Stimulated activated memory B cell treated with anti-CD40 and anti-IgM and Interleukin-4, amounts not matched to agents 10 μg/mL and 1 μg/mL and 100 μg/mL, for 72 hours (primary cell): ENCODE measurements at regions not wholly inside any gene's neighbourhood (a gene's known extent, or its start where the extent isn't known, plus 50 kb on each side); places are given as distances from the start of the nearest gene placed in this dataset.

ENCODE experiments used
- ATAC-seq: fragments of 150-1000 bp; cut with Tn5 transposase; 2 replicates; pipeline ENCODE4 v1.10.0; 2021
- H3K27ac Mint-ChIP-seq: one replicate; pipeline ENCODE4 v1.8.0; 2022; ENCODE audit warnings: mild to moderate bottlenecking, mixed read lengths
- H3K27me3 Mint-ChIP-seq: one replicate; pipeline ENCODE4 v1.8.0; 2022; ENCODE audit warnings: mixed read lengths
- H3K36me3 Mint-ChIP-seq: one replicate; pipeline ENCODE4 v1.8.0; 2022; ENCODE audit warnings: mixed read lengths
- H3K4me1 Mint-ChIP-seq: one replicate; pipeline ENCODE4 v1.8.0; 2022; ENCODE audit warnings: mixed read lengths
- H3K4me3 Mint-ChIP-seq: one replicate; pipeline ENCODE4 v1.8.0; 2022; ENCODE audit warnings: mild to moderate bottlenecking, moderate library complexity, mixed read lengths
- H3K9me3 Mint-ChIP-seq: one replicate; pipeline ENCODE4 v1.8.0; 2022; ENCODE audit warnings: mixed read lengths

DNA sequence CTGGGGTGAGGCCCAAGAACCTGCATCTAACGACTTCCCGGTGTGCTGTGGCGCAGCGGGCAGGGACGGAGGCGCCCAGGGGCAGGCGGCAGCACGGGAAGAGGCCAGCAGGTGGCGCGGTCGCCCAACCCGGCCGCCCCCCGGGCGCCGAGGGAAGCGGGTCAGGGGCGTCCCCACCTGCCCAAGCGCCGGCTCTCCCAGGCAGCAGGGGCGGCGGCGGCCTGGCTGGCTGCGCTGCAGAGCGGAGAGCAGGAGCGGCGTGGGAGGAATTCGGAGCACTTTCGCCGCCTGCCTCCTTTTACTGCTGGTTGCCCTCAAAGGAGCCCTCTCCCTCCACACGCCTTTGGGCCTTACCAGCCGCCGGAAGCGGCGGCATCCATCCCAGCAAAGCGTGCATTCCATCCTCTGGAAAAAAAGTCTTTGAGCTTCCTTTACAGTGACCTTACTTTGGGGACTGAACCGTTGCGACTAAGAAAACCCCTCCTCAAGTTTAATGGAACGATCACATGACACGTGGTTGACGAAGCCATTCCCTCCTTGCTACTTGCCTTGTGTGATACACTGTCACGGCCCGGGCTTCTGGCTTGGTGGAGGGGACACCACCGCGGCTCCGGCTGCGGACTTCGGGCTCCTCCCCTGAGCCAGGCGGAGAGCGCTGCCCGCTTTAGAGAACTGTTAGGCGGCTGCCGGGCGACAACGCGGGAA is 106.8 kb upstream of the CLMP start:
- peaks cover 25% of the 10 kb centered on the region for H3K4me1 Mint-ChIP-seq
- peak overlapping the region; percentile 61 for H3K4me3 Mint-ChIP-seq
- ATAC-seq = peak; percentile 80
- peaks cover 17% of the 10 kb centered on the region for H3K27me3 Mint-ChIP-seq
- no peaks in the 10 kb centered on the region for H3K9me3 Mint-ChIP-seq
- H3K36me3 Mint-ChIP-seq = no peaks in the 10 kb centered on the region
- H3K27ac Mint-ChIP-seq = peak overlapping the region; percentile 45

DNA sequence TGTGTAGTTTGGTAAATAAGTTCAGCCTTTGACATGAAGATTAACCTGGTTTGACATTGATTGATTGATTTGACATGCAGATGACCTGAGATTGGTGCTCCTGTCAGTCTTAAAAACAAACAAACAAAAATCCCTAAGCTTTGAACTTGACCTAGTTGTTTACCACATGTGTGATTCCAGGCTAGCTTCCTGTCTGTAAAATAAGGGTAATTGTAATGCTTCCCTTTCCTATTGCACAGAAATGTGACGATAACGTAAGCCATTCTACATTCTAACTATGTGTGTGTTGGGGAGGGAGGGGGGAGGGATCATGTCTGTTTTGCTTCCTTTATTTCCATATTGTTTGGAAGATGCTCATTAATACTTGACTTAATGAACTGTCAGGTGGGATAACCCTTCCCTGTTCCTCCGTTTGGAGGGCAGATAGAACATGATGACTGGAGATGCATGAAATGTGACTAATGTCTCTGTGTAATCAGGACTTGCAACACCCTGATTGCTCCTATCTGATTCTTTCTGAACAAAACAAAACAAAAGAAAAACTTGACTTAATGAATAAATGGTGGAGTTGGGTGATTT is 106.1 kb upstream of the CLMP start:
- peaks cover 25% of the 10 kb centered on the region for H3K27me3 Mint-ChIP-seq
- peak overlapping the region; percentile 61 for H3K4me3 Mint-ChIP-seq
- no peaks in the 10 kb centered on the region for H3K36me3 Mint-ChIP-seq
- no peak overlapping the region for H3K27ac Mint-ChIP-seq
- H3K9me3 Mint-ChIP-seq = no peaks in the 10 kb centered on the region
- peaks cover 25% of the 10 kb centered on the region for H3K4me1 Mint-ChIP-seq
- ATAC-seq = no peak

DNA sequence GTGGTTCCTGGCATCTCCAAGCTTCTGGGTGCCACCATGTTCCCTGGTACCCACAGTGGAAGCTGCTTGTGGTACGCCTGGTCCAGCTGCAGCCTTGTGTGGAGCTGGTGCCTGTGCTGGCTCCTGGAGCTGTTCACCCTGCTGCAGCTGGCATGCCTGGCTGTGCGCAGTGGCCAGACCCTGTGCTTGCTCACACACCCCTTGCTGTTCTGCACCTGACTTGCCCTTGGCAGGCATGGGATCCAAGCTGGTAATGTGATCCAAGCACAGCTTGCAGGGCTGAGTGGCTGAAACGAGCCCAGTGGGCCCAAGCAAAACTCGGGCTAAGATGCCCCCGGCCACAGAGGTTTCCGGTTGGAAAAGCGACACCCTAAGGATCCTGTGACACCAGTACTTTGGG is 104.7 kb upstream of the CLMP start:
- no peak for ATAC-seq
- Mint-ChIP-seq H3K4me1 (peaks cover 25% of the 10 kb centered on the region), H3K9me3 (no peaks in the 10 kb centered on the region), H3K27ac (no peak overlapping the region), H3K36me3 (no peaks in the 10 kb centered on the region), H3K4me3 (no peak overlapping the region), H3K27me3 (peaks cover 36% of the 10 kb centered on the region)

DNA sequence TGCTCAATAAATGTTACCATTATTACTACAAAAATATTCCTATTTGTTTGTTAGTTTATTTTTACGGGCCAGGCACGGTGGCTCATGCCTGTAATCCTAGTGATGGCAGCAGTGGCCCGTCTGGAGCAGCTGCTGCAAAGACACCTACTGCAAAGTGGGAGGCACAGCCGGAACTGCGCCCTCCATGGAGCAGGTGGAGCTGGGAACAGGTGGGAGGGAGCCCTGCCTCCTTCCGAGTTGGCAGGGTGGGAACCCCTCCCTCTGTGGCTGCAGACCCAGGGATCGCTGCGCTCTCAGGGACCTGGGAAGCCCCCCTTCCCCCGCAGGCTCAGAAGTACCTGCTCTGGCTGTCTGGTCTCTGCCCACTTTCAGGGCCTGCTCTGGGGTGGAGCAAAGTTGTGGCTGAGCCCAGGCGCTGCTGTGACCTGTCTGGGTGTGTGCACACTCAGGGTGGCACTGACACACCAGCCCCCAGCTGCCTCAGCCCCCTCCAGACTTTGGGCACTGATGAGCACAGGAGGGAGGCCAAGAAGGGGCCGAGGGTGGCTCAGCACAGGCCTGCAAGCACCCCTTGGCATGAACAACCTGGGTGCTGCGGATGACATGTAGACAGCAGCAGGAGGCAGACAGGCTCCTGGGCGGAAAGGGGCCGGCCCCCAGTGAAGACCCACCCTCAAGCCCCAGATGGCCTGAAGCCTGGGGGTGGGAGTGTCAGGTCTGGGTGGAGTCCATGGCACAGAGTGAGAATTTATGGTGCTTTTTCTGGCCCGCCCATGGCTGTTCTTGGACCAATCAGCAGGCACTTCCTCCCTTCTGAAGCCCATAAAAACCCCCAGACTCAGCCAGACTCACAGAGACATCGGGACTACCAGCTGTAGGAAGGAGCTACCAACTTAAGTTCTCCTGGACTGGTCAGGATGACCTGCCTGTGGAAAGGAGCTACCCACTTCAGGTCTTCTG is 103.7 kb upstream of the CLMP start:
- H3K9me3 Mint-ChIP-seq = no peaks in the 10 kb centered on the region
- no peak overlapping the region for H3K27ac Mint-ChIP-seq
- H3K4me1 Mint-ChIP-seq = peaks cover 20% of the 10 kb centered on the region
- H3K4me3 Mint-ChIP-seq = no peak overlapping the region
- no peak for ATAC-seq
- no peaks in the 10 kb centered on the region for H3K36me3 Mint-ChIP-seq
- H3K27me3 Mint-ChIP-seq = peaks cover 36% of the 10 kb centered on the region

DNA sequence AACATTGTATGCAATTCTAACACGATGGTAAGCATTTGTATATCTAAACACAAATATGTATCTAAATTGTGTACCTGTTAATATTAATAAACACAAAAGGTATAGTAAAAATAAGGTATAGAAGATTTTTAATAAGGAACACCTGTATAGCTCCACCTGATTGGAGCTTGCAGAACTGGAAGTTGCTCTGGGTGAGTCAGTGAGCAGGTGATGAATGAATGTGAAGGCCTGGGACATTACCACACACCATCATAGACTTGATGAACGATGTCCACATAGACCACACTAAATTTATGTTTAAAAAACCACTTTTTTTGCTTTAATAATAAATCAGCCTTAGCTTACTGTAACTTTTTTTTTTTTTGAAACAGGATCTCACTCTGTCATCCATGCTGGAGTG is 97.6 kb upstream of the CLMP start:
- H3K27me3 Mint-ChIP-seq = peaks cover 28% of the 10 kb centered on the region
- no peak for ATAC-seq
- no peak overlapping the region for H3K4me3 Mint-ChIP-seq
- H3K27ac Mint-ChIP-seq = no peak overlapping the region
- H3K9me3 Mint-ChIP-seq = no peaks in the 10 kb centered on the region
- no peaks in the 10 kb centered on the region for H3K4me1 Mint-ChIP-seq
- no peaks in the 10 kb centered on the region for H3K36me3 Mint-ChIP-seq

DNA sequence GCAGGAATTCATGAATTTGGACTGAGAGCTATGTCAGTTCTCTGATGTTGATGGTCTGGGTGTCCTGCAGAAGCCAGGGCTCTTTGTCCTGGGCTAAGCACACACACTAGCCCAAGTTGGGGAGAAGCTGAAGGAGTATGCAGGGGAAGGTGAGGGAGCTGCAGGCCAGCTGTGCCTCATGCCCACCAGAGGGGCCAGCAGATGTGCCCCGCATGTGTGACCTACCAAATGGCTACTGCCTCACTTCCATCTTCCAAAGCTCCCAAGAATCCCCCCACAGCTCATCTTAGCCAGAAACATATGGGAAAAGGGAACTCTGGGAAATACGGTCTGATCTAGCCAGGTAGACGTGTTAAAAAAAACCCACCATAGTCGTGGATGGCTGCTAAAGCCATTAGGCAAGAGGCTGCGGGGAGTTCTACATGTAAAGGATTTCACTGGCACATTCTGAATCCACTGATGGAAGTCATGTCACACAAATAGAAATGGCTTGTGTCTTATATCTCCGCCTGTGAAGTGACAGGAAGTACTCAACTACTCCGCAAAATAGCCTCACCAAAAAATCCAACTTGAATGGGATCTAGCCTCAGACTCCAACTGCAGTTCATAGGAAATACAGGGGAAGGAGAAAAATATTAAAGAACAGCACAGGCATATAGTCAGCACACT is 96.3 kb upstream of the CLMP start:
- Mint-ChIP-seq H3K27me3 (peaks cover 22% of the 10 kb centered on the region), H3K27ac (no peak overlapping the region), H3K36me3 (no peaks in the 10 kb centered on the region), H3K4me1 (peaks cover 5% of the 10 kb centered on the region), H3K9me3 (no peaks in the 10 kb centered on the region), H3K4me3 (no peak overlapping the region)
- no peak for ATAC-seq

DNA sequence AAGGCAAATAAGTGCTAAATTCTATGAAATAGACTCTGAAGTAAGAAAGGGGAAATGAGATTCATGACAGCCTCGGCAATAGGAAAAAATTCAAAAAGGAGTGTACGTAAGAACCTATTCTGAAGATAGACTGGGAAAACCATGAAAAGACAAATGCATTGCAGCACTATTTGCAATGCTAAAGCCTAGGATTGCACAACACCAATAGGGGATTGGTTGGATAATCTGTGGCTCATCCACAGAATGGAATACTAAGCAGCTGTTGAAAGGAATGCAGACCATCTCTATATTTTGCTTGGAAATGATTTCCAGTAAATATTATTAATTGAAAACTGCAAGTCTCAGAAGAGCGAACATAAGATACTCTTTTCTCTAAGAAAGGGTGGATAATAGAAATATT is 91.7 kb upstream of the CLMP start:
- Mint-ChIP-seq H3K9me3 (peaks cover 3% of the 10 kb centered on the region), H3K27ac (no peak overlapping the region), H3K27me3 (peaks cover 26% of the 10 kb centered on the region), H3K4me3 (no peak overlapping the region), H3K4me1 (peaks cover 10% of the 10 kb centered on the region), H3K36me3 (no peaks in the 10 kb centered on the region)
- ATAC-seq = no peak

DNA sequence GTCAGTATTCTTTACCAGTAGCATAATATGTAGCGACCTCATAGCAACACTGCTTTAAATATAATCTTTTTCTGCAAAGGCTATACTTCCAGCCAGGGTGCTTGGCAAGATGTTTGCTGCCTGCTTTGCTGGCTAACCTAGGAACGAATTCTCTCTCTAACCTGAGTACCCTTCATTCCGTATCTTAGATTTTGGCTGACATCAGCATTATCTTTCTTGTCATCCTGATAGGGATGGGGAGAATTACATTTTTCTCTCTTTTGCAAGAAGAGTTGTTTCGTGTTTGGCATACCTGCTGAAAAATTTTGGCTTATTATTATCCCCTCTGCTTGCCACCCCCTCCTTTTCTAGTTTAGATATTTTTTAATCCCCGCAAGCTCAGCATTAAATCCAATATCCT is 91.2 kb upstream of the CLMP start:
- Mint-ChIP-seq H3K36me3 (no peaks in the 10 kb centered on the region), H3K4me3 (no peak overlapping the region), H3K27me3 (peaks cover 31% of the 10 kb centered on the region), H3K27ac (no peak overlapping the region), H3K4me1 (peaks cover 10% of the 10 kb centered on the region), H3K9me3 (peaks cover 3% of the 10 kb centered on the region)
- no peak for ATAC-seq

DNA sequence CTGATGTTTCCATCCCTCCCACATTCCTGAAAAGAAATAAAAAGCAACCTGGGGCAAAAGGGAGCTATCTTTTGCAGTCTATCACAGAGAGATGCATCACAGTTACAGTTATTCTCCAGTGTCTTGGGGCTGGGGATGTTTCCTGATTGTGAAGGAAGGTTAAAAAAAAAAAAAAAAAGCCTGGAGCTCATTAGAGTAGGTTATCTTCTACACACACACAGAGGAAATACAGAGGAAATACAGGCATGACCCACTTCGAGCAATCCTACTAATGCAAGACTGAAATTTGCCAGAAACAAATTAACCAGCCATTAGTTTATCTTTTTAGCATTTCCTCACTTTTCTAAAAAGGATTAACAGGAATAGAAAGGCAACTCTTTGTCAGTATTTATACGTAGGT is 89.4 kb upstream of the CLMP start:
- no peak overlapping the region for H3K4me3 Mint-ChIP-seq
- H3K27me3 Mint-ChIP-seq = peaks cover 39% of the 10 kb centered on the region
- H3K9me3 Mint-ChIP-seq = peaks cover 3% of the 10 kb centered on the region
- H3K4me1 Mint-ChIP-seq = peaks cover 10% of the 10 kb centered on the region
- H3K36me3 Mint-ChIP-seq = no peaks in the 10 kb centered on the region
- ATAC-seq = no peak
- no peak overlapping the region for H3K27ac Mint-ChIP-seq

DNA sequence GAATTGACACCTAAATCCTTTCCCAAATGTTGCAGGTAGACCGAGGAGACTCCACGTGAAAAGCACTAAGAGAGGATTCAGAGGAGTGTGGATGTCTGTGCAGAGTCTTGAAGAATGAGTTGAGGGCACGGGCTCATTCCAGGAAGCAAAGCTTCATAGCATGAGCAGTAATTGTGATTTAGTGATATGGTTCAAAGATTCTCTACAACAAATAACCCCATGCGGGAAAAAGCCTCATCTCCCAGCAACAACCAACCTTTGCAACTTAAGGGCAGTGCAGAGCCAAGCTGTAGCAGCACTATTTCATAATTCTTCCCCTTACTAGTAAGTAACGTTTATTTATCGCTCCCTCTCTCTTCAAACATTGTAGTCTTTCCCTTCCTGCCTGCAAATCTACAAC is 87.5 kb upstream of the CLMP start:
- Mint-ChIP-seq H3K27me3 (peaks cover 33% of the 10 kb centered on the region), H3K4me3 (no peak overlapping the region), H3K4me1 (peaks cover 10% of the 10 kb centered on the region), H3K36me3 (no peaks in the 10 kb centered on the region), H3K27ac (no peak overlapping the region), H3K9me3 (peaks cover 3% of the 10 kb centered on the region)
- ATAC-seq = no peak

DNA sequence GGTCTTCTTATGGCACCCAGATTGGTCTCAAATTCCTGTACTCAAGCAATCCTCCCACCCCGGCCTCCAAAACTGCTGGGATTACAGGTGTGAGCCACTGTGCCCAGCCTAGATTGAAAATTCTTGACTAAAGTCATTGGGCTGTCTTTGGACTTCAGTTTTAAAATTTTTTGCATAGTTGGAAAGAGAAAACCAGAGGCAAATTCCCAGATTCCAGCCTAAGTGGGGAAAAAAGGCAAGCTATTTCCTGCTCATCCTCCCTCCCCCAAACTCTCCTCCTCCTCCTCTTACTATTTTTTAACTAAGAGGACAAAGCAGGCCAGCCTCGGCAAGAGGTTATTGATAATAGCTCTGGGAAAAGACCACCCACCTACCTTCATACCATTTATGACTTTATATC is 78.6 kb upstream of the CLMP start:
- no peaks in the 10 kb centered on the region for H3K36me3 Mint-ChIP-seq
- H3K4me3 Mint-ChIP-seq = no peak overlapping the region
- no peaks in the 10 kb centered on the region for H3K27me3 Mint-ChIP-seq
- no peak overlapping the region for H3K27ac Mint-ChIP-seq
- no peaks in the 10 kb centered on the region for H3K4me1 Mint-ChIP-seq
- ATAC-seq = no peak
- H3K9me3 Mint-ChIP-seq = no peaks in the 10 kb centered on the region

DNA sequence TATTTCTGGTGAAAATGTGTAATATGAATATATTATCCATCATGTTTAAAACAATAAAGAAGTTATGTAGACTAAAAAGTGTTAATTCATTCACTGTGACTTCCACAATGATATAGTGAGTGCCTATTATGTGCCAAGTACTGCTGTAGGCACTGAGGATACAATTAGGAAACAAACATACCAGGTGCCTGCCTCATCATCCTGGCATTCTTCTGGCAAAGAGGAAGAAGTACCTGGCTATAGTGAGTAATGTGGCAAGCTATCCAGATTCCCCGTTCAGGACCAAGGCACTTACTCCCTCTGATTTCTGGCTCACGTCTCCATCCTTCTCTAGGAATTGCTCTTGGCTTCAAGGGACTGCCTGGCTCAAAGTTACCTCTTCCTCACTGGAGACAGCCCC is 77.5 kb upstream of the CLMP start:
- Mint-ChIP-seq H3K4me3 (no peak overlapping the region), H3K9me3 (no peaks in the 10 kb centered on the region), H3K36me3 (no peaks in the 10 kb centered on the region), H3K27me3 (no peaks in the 10 kb centered on the region), H3K4me1 (no peaks in the 10 kb centered on the region), H3K27ac (no peak overlapping the region)
- ATAC-seq = no peak

DNA sequence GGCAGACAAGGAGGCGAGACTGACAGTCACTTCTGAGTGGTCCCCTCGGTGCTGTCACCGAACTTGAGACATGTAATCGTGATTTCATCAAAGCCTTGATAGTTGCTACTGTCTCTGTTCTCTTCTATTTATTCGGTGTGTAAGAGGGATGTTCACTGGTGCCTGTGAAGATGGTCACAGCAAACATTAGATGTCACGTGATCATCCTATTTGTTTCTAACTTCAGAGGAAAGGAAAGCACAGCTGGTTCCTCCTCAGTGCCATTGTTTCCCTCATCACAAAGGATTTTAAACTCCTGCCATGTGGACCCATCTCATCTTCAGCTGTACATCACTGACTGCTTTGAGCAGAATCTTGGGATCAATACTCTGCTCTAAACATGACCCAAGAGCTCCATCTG is 73.1 kb upstream of the CLMP start:
- peaks cover 27% of the 10 kb centered on the region for H3K27me3 Mint-ChIP-seq
- no peak for ATAC-seq
- H3K9me3 Mint-ChIP-seq = no peaks in the 10 kb centered on the region
- no peaks in the 10 kb centered on the region for H3K36me3 Mint-ChIP-seq
- H3K4me1 Mint-ChIP-seq = peaks cover 12% of the 10 kb centered on the region
- H3K27ac Mint-ChIP-seq = no peak overlapping the region
- no peak overlapping the region for H3K4me3 Mint-ChIP-seq

DNA sequence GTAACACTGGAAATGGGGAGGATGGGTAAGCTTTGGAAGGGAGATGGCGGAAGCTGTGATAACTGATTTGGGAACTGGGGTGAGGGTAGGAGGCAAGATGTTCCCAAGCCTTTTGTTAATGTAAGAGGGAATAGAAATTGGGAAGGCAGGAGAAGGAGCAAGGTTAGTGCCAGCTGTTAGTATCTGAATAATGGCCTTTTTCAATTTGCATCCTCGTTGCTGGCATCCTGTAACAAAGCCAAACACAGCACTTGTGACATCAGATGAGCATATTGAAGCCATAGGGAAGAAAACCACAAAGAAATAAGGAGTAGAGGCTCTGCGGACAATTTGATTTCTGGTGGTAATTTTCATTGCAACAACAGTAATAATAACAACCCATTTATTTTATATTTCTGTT is 70.9 kb upstream of the CLMP start:
- H3K27me3 Mint-ChIP-seq = peaks cover 45% of the 10 kb centered on the region
- no peak overlapping the region for H3K27ac Mint-ChIP-seq
- peaks cover 12% of the 10 kb centered on the region for H3K4me1 Mint-ChIP-seq
- ATAC-seq = no peak
- H3K36me3 Mint-ChIP-seq = no peaks in the 10 kb centered on the region
- peaks cover 7% of the 10 kb centered on the region for H3K9me3 Mint-ChIP-seq
- H3K4me3 Mint-ChIP-seq = no peak overlapping the region

DNA sequence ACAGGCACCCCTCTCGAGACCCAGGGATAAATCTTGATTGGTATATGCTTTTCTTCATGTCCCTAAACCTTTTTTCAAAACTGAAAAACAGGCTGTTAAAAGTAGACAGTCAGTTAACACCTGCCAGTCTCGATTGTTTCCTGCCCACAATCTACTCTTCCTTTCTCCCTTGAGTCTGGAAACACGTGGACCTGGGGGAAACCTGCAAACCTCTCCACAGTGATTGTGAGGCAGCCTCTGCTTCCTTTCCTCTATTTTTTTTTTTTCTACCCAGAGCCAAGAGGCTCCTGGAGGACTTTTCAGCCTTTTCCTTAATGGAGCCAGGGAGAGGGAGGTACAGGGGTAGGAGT is 69.4 kb upstream of the CLMP start:
- Mint-ChIP-seq H3K9me3 (peaks cover 7% of the 10 kb centered on the region), H3K36me3 (no peaks in the 10 kb centered on the region), H3K27ac (no peak overlapping the region), H3K4me1 (peaks cover 12% of the 10 kb centered on the region), H3K27me3 (peaks cover 57% of the 10 kb centered on the region), H3K4me3 (no peak overlapping the region)
- no peak for ATAC-seq
